MCF 10A (cell line): ENCODE measurements at regions not wholly inside any gene's neighbourhood (a gene's known extent, or its start where the extent isn't known, plus 50 kb on each side); places are given as distances from the start of the nearest gene placed in this dataset.
"Not testable (repeated sequence)": the region's sequence is repeated elsewhere in the genome, so short reads cannot be mapped to it uniquely, and the experiment has no call there.

Experiments used
- BruUV-seq: library from RNA; stranded (reverse); fragments of 400-500 nt; replicated peaks from 2 replicates; lab custom pipeline; 2021; lab: Mats Ljungman, UMichigan
- CTCF ChIA-PET: fragments of 300-600 bp; sonication (Branson Sonifier 250); formaldehyde crosslinking; extraction: SDS; loops from one replicate; lab custom pipeline; 2021; ENCODE audit warnings: antibody characterized with exemption, inconsistent platforms; lab: Yijun Ruan, JAX
- POLR2A ChIA-PET: fragments of 300-600, 350-650 bp; sonication (Branson Sonifier 250); formaldehyde crosslinking; extraction: SDS; loops from one replicate; lab custom pipeline; 2020; ENCODE audit warnings: antibody characterized with exemption, inconsistent platforms; lab: Yijun Ruan, JAX
- DNase-seq: peaks from one replicate; pipeline ENCODE4 v3.0.0-alpha.2; 2018; ENCODE audit not compliant: unreplicated experiment
- H3K27ac Mint-ChIP-seq: one replicate; pipeline ENCODE4 v1.8.0; 2022; ENCODE audit warnings: mild to moderate bottlenecking, low read depth, mixed read lengths; ENCODE audit not compliant: unreplicated experiment
- H3K27me3 Mint-ChIP-seq: one replicate; pipeline ENCODE4 v1.8.0; 2022; ENCODE audit warnings: mixed read lengths; ENCODE audit not compliant: insufficient read depth, unreplicated experiment
- H3K36me3 Mint-ChIP-seq: one replicate; pipeline ENCODE4 v1.8.0; 2022; ENCODE audit warnings: mild to moderate bottlenecking, moderate library complexity, mixed read lengths; ENCODE audit not compliant: insufficient read depth, unreplicated experiment
- H3K4me1 Mint-ChIP-seq: one replicate; pipeline ENCODE4 v1.8.0; 2022; ENCODE audit warnings: mixed read lengths; ENCODE audit not compliant: insufficient read depth, unreplicated experiment
- H3K4me3 Mint-ChIP-seq: one replicate; pipeline ENCODE4 v1.8.0; 2022; ENCODE audit warnings: mild to moderate bottlenecking, moderate library complexity, mixed read lengths; ENCODE audit not compliant: unreplicated experiment
- H3K9me3 Mint-ChIP-seq: one replicate; pipeline ENCODE4 v1.8.0; 2022; ENCODE audit warnings: mixed read lengths; ENCODE audit not compliant: unreplicated experiment
- CTCF ChIP-seq: fragments of 200-600 bp; IDR thresholded peaks from one replicate; pipeline ENCODE4 v1.8.0; 2022; ENCODE audit warnings: antibody characterized with exemption, mild to moderate bottlenecking; ENCODE audit not compliant: unreplicated experiment
- intact Hi-C: fragments of 100-400 bp; cut with micrococcal nuclease; formaldehyde crosslinking; loops from 2 replicates; pipeline ENCODE4 v1.14.1; 2022

DNA sequence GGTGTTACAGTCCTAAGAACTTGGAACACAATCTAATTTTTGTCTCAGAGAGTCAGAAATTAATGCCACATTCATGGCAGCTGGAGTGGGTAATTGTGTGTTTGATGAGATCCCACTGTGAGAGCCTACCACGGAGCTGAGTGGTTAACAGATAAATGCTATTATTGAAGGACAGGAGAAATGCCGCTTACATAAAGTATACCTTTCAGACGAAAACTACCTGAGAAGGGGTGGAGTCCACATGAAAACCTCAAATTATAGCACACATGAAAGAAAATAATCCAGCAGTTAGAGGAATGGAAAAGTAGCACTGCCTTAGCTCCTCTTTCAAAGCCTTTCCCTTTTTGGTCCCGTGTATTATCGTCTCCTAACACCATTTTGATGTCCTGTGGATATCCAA is 133.0 kb downstream of the BACH1 start:
- no TSS peak for BruUV-seq
- Mint-ChIP-seq H3K4me1 (no peaks in the 10 kb centered on the region), H3K4me3 (no peak overlapping the region), H3K27ac (no peak overlapping the region), H3K27me3 (no peaks in the 10 kb centered on the region), H3K9me3 (no peaks in the 10 kb centered on the region), H3K36me3 (no peaks in the 10 kb centered on the region)
- ChIA-PET POLR2A (no interaction called here), CTCF (interaction anchor here (1.3 kb wide), 1 partner anchor 40 kb away, joined by 3 read pairs; no protein-coding TSS in a partner anchor)
- TF ChIP-seq CTCF: no peak
- no peak for DNase-seq
- intact Hi-C loops: no loop called here

DNA sequence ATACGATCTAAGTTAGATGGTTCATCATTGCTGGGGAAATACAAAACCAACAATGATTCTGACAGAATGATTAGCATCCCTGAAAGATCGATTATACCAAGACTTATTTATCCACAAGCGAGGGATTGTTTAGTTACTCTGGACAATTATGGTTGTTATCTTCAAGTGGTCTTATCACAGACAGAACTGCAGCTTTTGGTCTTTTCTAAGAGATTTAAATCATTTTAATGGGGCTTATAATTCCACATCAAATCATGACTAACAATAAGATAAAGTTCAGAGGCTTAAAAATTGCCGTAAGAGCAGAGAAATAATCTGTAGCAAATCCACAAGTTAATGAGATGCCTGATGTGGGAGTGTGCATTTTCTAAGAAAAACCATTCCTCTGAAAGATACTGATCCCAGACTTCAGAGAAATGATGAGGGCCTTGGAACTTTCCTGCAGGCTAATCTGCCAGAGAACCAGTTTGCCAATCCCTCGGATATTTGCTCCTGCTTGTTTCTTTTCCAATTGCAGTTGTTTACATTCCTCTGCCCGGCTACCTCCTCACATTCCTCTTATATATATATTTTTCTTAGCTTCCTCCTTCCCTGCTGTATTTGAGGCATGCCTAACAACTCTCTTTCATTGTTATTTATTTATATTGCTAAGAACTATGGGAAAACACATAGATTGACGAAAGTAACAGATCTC is 134.8 kb downstream of the BACH1 start:
- no peaks in the 10 kb centered on the region for H3K4me1 Mint-ChIP-seq
- H3K27me3 Mint-ChIP-seq: no peaks in the 10 kb centered on the region
- H3K27ac Mint-ChIP-seq: no peak overlapping the region
- BruUV-seq: no TSS peak
- DNase-seq: no peak
- POLR2A ChIA-PET: interaction anchor here (0.8 kb wide), 1 partner anchor 19 kb away, joined by 3 read pairs; no protein-coding TSS in a partner anchor
- intact Hi-C loops: loop anchor here (2.0 kb wide), 1 partner anchor 75 kb away; no protein-coding TSS in a partner anchor
- H3K9me3 Mint-ChIP-seq: no peaks in the 10 kb centered on the region
- no peak overlapping the region for H3K4me3 Mint-ChIP-seq
- CTCF ChIA-PET: interaction anchor here (0.6 kb wide), 1 partner anchor 904 kb away, joined by 4 read pairs; the partner anchor contains the start of gene KRTAP27-1
- no peaks in the 10 kb centered on the region for H3K36me3 Mint-ChIP-seq
- no peak for TF ChIP-seq CTCF

DNA sequence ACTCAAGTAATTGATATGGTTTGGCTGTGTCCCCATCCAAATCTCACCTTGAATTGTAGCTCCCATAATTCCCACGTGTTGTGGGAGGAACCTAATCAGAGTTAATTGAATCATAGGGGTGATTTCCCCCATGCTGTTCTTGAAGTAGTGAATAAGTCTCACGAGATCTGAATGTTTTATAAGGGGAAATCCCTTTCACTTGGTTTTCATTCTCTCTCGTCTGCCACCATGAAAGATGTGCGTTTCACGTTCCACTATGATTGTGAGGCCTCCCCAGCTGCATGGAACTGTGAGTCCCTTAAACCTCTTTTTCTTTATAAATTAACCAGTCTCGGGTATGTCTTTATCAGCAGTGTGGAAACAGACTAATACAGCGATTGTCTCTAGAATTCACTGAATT is 135.4 kb downstream of the BACH1 start:
- intact Hi-C loops: loop anchor here (2.0 kb wide), 1 partner anchor 75 kb away; no protein-coding TSS in a partner anchor
- Mint-ChIP-seq H3K4me1 (no peaks in the 10 kb centered on the region), H3K27me3 (no peaks in the 10 kb centered on the region), H3K9me3 (no peaks in the 10 kb centered on the region), H3K27ac (no peak overlapping the region), H3K36me3 (no peaks in the 10 kb centered on the region), H3K4me3 (no peak overlapping the region)
- no peak for TF ChIP-seq CTCF
- no TSS peak for BruUV-seq
- DNase-seq: no peak
- POLR2A ChIA-PET: interaction anchor here (0.8 kb wide), 1 partner anchor 20 kb away, joined by 3 read pairs; no protein-coding TSS in a partner anchor
- CTCF ChIA-PET: interaction anchor here (0.7 kb wide), 1 partner anchor 50 kb away, joined by 3 read pairs; no protein-coding TSS in a partner anchor

- BruUV-seq, H3K9me3 Mint-ChIP-seq, CTCF ChIA-PET, H3K27ac Mint-ChIP-seq, H3K4me3 Mint-ChIP-seq, H3K36me3 Mint-ChIP-seq, H3K4me1 Mint-ChIP-seq, DNase-seq, POLR2A ChIA-PET, H3K27me3 Mint-ChIP-seq: not testable (repeated sequence)
- intact Hi-C loops: loop anchor here (2.0 kb wide), 1 partner anchor 76 kb away; no protein-coding TSS in a partner anchor
Measured at GRCh38 chr21:29434982-29435381, 136.3 kb downstream of the BACH1 start.
